HepG2 (cell line): ENCODE measurements at regions not wholly inside any gene's neighbourhood (a gene's known extent, or its start where the extent isn't known, plus 50 kb on each side); places are given as distances from the start of the nearest gene placed in this dataset.
"Not testable (repeated sequence)": the region's sequence is repeated elsewhere in the genome, so short reads cannot be mapped to it uniquely, and the experiment has no call there.

Source experiments
- ATAC-seq: fragments of 200-7000 bp; cut with Tn5 transposase; 3 replicates; pipeline ENCODE4 v1.9.1; 2020; ENCODE audit warnings: mild to moderate bottlenecking, moderate library complexity
- BruUV-seq: library from RNA; stranded (reverse); fragments of 400-500 nt; replicated peaks from 2 replicates; lab custom pipeline; 2021; lab: Mats Ljungman, UMichigan
- CTCF ChIA-PET: fragments of 300-600 bp; formaldehyde crosslinking; extraction: SDS; loops from one replicate; lab custom pipeline; 2021; ENCODE audit warnings: low total read pairs, inconsistent platforms, low intra/inter-chr PET ratio; lab: Yijun Ruan, JAX
- POLR2A ChIA-PET: fragments of 350-600 bp; sonication (Branson Sonifier 250); formaldehyde crosslinking; loops from one replicate; lab custom pipeline; 2020; ENCODE audit warnings: antibody characterized with exemption, inconsistent platforms; lab: Yijun Ruan, JAX
- DNase-seq: peaks from one replicate; pipeline ENCODE4 v3.0.0-alpha.2; 2015; ENCODE audit warnings: low spot score
- FAIRE-seq: peaks from 3 replicates; lab custom pipeline; 2011; peaks lifted over from hg19 to GRCh38; lab: Jason Lieb, UNC
- H2AFZ ChIP-seq: one replicate; pipeline ENCODE4 v1.6.1; 2011; ENCODE audit warnings: low read length, inconsistent platforms
- H3K27ac ChIP-seq: fragments of 300-600 bp; 3 replicates; pipeline ENCODE4 v1.8.0; 2011; ENCODE audit warnings: mixed run types, mild to moderate bottlenecking, mixed read lengths, low read length, inconsistent platforms; ENCODE audit not compliant: insufficient read depth; ENCODE audit errors: extremely low read length
- H3K27me3 ChIP-seq, 2 experiments: fragments of 200-600 bp in 1 of 2; 2 replicates in 1 of 2; 3 replicates in 1 of 2; pipeline versions ENCODE4 v1.6.0 to v1.8.0; 2011; ENCODE audit warnings: low read length in 2 of 2, mild to moderate bottlenecking in 2 of 2, moderate library complexity in 2 of 2, inconsistent platforms in 1 of 2; ENCODE audit not compliant: insufficient read depth in 2 of 2, control insufficient read depth in 1 of 2
- H3K36me3 ChIP-seq, 2 experiments: fragments of 200-600 bp in 1 of 2; replicated peaks in 1 of 2; 2 replicates in 1 of 2; 3 replicates in 1 of 2; pipeline versions ENCODE4 v1.5.1 to v1.8.0; 2011; ENCODE audit warnings: low read length in 2 of 2, inconsistent platforms in 1 of 2; ENCODE audit not compliant: insufficient read depth in 2 of 2, control insufficient read depth in 1 of 2
- H3K4me1 ChIP-seq: 2 replicates; pipeline ENCODE4 v1.5.1; 2012; ENCODE audit warnings: low read length, inconsistent platforms; ENCODE audit not compliant: insufficient read depth
- H3K4me2 ChIP-seq: 2 replicates; pipeline ENCODE4 v1.6.0; 2011; ENCODE audit warnings: low read depth, low read length, inconsistent platforms
- H3K4me3 ChIP-seq, 3 experiments: fragments of 200-600 bp in 1 of 3; sonication (generic), shearing (Covaris generic) in 1 of 3; replicated peaks in 1 of 3; 2 replicates each; pipeline ENCODE4 v1.5.1; 2011 to 2016; ENCODE audit warnings: low read length in 3 of 3, inconsistent platforms in 2 of 3, low read depth in 2 of 3, mild to moderate bottlenecking in 2 of 3, control low read depth in 1 of 3, mixed read lengths in 1 of 3; ENCODE audit not compliant: insufficient read depth in 1 of 3
- H3K79me2 ChIP-seq: one replicate; pipeline ENCODE4 v1.6.1; 2011; ENCODE audit warnings: low read length, inconsistent platforms; ENCODE audit not compliant: insufficient read depth
- H3K9ac ChIP-seq: 2 replicates; pipeline ENCODE4 v1.6.0; 2011; ENCODE audit warnings: mild to moderate bottlenecking, low read depth, low read length, inconsistent platforms; ENCODE audit not compliant: insufficient read depth
- H3K9me3 ChIP-seq: 2 replicates; pipeline ENCODE4 v1.5.1; 2012; ENCODE audit warnings: mild to moderate bottlenecking, low read length
- H4K20me1 ChIP-seq: 2 replicates; pipeline ENCODE4 v1.6.0; 2011; ENCODE audit warnings: inconsistent platforms, mild to moderate bottlenecking, low read length, moderate library complexity; ENCODE audit not compliant: insufficient read depth
- GLI4 ChIP-seq: sonication (generic); formaldehyde crosslinking; IDR thresholded peaks from 2 replicates; pipeline ENCODE4 v1.5.1; 2020; ENCODE audit warnings: missing genetic modification reagents, mild to moderate bottlenecking, moderate library complexity, borderline replicate concordance
- PAXIP1 ChIP-seq: sonication (generic); formaldehyde crosslinking; conservative IDR thresholded peaks from 2 replicates; pipeline ENCODE4 v1.4.0; 2020; ENCODE audit warnings: mild to moderate bottlenecking, missing genetic modification reagents, moderate library complexity
- PLRG1 ChIP-seq: fragments of 450-650 bp; conservative IDR thresholded peaks from 2 replicates; pipeline ENCODE4 v1.6.1; 2016
- RAD51 ChIP-seq: fragments of 450-650 bp; IDR thresholded peaks from 2 replicates; pipeline ENCODE4 v1.6.1; 2016; ENCODE audit warnings: borderline replicate concordance
- ZNF331 ChIP-seq: sonication (generic); formaldehyde crosslinking; IDR thresholded peaks from 2 replicates; pipeline ENCODE4 v1.4.0; 2020; ENCODE audit warnings: missing genetic modification reagents
- WGBS: methylation state at CpG from one replicate; pipeline ENCODE4 v1.1.6; 2017; ENCODE audit warnings: low lambda C conversion rate; 5-methylcytosine and 5-hydroxymethylcytosine counted together
- in situ Hi-C: cut with HindIII; loops from 2 replicates; pipeline ENCODE4 v1.10.0; 2017; ENCODE audit warnings: low pct_unique_long_range_greater_than_20kb; ENCODE audit not compliant: extremely low pct_ligation_motif_present
- intact Hi-C: fragments of 100-400 bp; cut with micrococcal nuclease; formaldehyde crosslinking; loops from one replicate; pipeline ENCODE4 v1.10.0; 2022; ENCODE audit not compliant: unreplicated experiment

GRCh38 chr13:104510422-104510821 is 1444.2 kb upstream of the SLC10A2 start:
- H2AFZ ChIP-seq: no peak overlapping the region
- H3K9ac ChIP-seq: no peak overlapping the region
- TF ChIP-seq GLI4: no peak
- no peak for TF ChIP-seq ZNF331
- TF ChIP-seq PLRG1: no peak
- TF ChIP-seq PAXIP1 (CRISPR knock-in tag): no peak
- TF ChIP-seq RAD51: no peak
- CTCF ChIA-PET: no interaction called here
- H3K27ac ChIP-seq: no peak overlapping the region
- H3K4me3 ChIP-seq: no peak overlapping the region
- ATAC-seq (no peak), DNase-seq (no peak), FAIRE-seq (no peak)
- no peaks in the 10 kb centered on the region for H4K20me1 ChIP-seq
- intact Hi-C loops (no loop called here), in situ Hi-C loops (no loop called here)
- H3K79me2 ChIP-seq: no peaks in the 10 kb centered on the region
- H3K4me1 ChIP-seq: no peaks in the 10 kb centered on the region
- POLR2A ChIA-PET: no interaction called here
- H3K4me2 ChIP-seq: no peak overlapping the region
- no peaks in the 10 kb centered on the region for H3K27me3 ChIP-seq
- no peaks in the 10 kb centered on the region for H3K36me3 ChIP-seq
- peaks cover 44% of the 10 kb centered on the region for H3K9me3 ChIP-seq
- 15% methylated on average over 2 of the region's 2 CpGs for WGBS
- BruUV-seq: no TSS peak

GRCh38 chr13:104493502-104493901 is 1427.3 kb upstream of the SLC10A2 start:
- POLR2A ChIA-PET, H4K20me1 ChIP-seq, DNase-seq, FAIRE-seq, ATAC-seq, BruUV-seq, H3K27me3 ChIP-seq, H3K79me2 ChIP-seq, H3K4me2 ChIP-seq, intact Hi-C loops, H3K4me1 ChIP-seq, H2AFZ ChIP-seq, H3K27ac ChIP-seq, CTCF ChIA-PET, H3K9ac ChIP-seq, in situ Hi-C loops, H3K36me3 ChIP-seq, H3K4me3 ChIP-seq: not testable (repeated sequence)
- peaks cover 24% of the 10 kb centered on the region for H3K9me3 ChIP-seq
- WGBS: 0% methylated on average over 1 of the region's 1 CpG
